IMR-90 (cell line): ENCODE measurements at regions not wholly inside any gene's neighbourhood (a gene's known extent, or its start where the extent isn't known, plus 50 kb on each side); places are given as distances from the start of the nearest gene placed in this dataset.

ENCODE experiments used
- ATAC-seq: fragments of 200-7000 bp; cut with Tn5 transposase; 2 replicates; pipeline ENCODE4 v1.9.1; 2020; ENCODE audit warnings: low read depth, mild to moderate bottlenecking, moderate library complexity
- BruUV-seq: library from RNA; stranded (reverse); fragments of 400-500 nt; replicated peaks from 2 replicates; lab custom pipeline; 2021; lab: Mats Ljungman, UMichigan
- CTCF ChIA-PET: fragments of 300-600 bp; formaldehyde crosslinking; extraction: SDS; loops from one replicate; lab custom pipeline; 2021; ENCODE audit warnings: antibody characterized with exemption; lab: Yijun Ruan, JAX
- POLR2A ChIA-PET: fragments of 300-600 bp; sonication (Branson Sonifier 250); formaldehyde crosslinking; loops from one replicate; lab custom pipeline; 2022; ENCODE audit warnings: antibody characterized with exemption; ENCODE audit not compliant: unreplicated experiment; lab: Charles Lee
- DNase-seq: peaks from one replicate; pipeline ENCODE4 v3.0.0; 2013
- H2AFZ ChIP-seq: replicated peaks from 2 replicates; pipeline ENCODE3; 2013; ENCODE audit warnings: low read length, mild to moderate bottlenecking; ENCODE audit not compliant: poor library complexity
- H2AK5ac ChIP-seq: 2 replicates; pipeline ENCODE4 v1.6.1; 2013; ENCODE audit warnings: low read depth, low read length, inconsistent platforms
- H2AK9ac ChIP-seq: replicated peaks from 2 replicates; pipeline ENCODE3; 2013; ENCODE audit warnings: mild to moderate bottlenecking, low read depth, low read length, moderate library complexity; ENCODE audit not compliant: poor library complexity
- H2BK120ac ChIP-seq: 2 replicates; pipeline ENCODE4 v1.6.1; 2013; ENCODE audit warnings: low read depth, low read length, inconsistent platforms
- H2BK15ac ChIP-seq: 3 replicates; pipeline ENCODE4 v1.6.1; 2013; ENCODE audit warnings: low read depth, low read length, inconsistent platforms
- H2BK20ac ChIP-seq: 2 replicates; pipeline ENCODE4 v1.6.1; 2013; ENCODE audit warnings: low read depth, mild to moderate bottlenecking, inconsistent platforms, low read length, moderate library complexity
- H2BK5ac ChIP-seq: 2 replicates; pipeline ENCODE4 v1.6.1; 2013; ENCODE audit warnings: mild to moderate bottlenecking, low read depth, low read length, inconsistent platforms; ENCODE audit not compliant: poor library complexity, severe bottlenecking
- H3K14ac ChIP-seq: replicated peaks from 2 replicates; pipeline ENCODE4 v1.6.1; 2013; ENCODE audit warnings: low read depth, low read length, inconsistent platforms
- H3K18ac ChIP-seq: 2 replicates; pipeline ENCODE4 v1.6.1; 2013; ENCODE audit warnings: low read depth, low read length, control low read depth
- H3K23ac ChIP-seq: 2 replicates; pipeline ENCODE4 v1.6.1; 2013; ENCODE audit warnings: low read depth, low read length, inconsistent platforms
- H3K27ac ChIP-seq: 2 replicates; pipeline ENCODE4 v1.5.1; 2013; ENCODE audit warnings: mild to moderate bottlenecking, control low read depth, low read length; ENCODE audit not compliant: insufficient read depth
- H3K27me3 ChIP-seq: 2 replicates; pipeline ENCODE4 v1.6.1; 2013; ENCODE audit warnings: low read length; ENCODE audit not compliant: control insufficient read depth, insufficient read depth
- H3K36me3 ChIP-seq: 2 replicates; pipeline ENCODE4 v1.6.1; 2013; ENCODE audit warnings: low read length, mixed read lengths; ENCODE audit not compliant: control insufficient read depth, insufficient read depth
- H3K4ac ChIP-seq: 2 replicates; pipeline ENCODE4 v1.6.1; 2013; ENCODE audit warnings: low read depth, low read length, inconsistent platforms
- H3K4me1 ChIP-seq: 2 replicates; pipeline ENCODE4 v1.6.1; 2013; ENCODE audit warnings: low read length, mixed read lengths; ENCODE audit not compliant: control insufficient read depth, insufficient read depth
- H3K4me2 ChIP-seq: 2 replicates; pipeline ENCODE4 v1.6.1; 2013; ENCODE audit warnings: low read depth, mild to moderate bottlenecking, control low read depth, low read length, moderate library complexity
- H3K4me3 ChIP-seq: 2 replicates; pipeline ENCODE4 v1.5.1; 2013; ENCODE audit warnings: low read depth, mild to moderate bottlenecking, control low read depth, low read length, moderate library complexity; ENCODE audit not compliant: insufficient read depth
- H3K56ac ChIP-seq: 2 replicates; pipeline ENCODE4 v1.6.1; 2013; ENCODE audit warnings: low read length, inconsistent platforms; ENCODE audit not compliant: insufficient read depth; ENCODE audit errors: extremely low read depth
- H3K79me1 ChIP-seq, 2 experiments: 2 replicates each; pipeline ENCODE4 v1.6.1; 2013; ENCODE audit warnings: low read length in 2 of 2, inconsistent platforms in 1 of 2, low read depth in 1 of 2
- H3K9ac ChIP-seq: 2 replicates; pipeline ENCODE4 v1.6.1; 2013; ENCODE audit warnings: low read depth, low read length, control low read depth
- H3K9me1 ChIP-seq: 2 replicates; pipeline ENCODE4 v1.6.1; 2013; ENCODE audit warnings: low read length, inconsistent platforms; ENCODE audit not compliant: insufficient read depth
- H3K9me3 ChIP-seq: 2 replicates; pipeline ENCODE4 v1.6.1; 2013; ENCODE audit warnings: low read length; ENCODE audit not compliant: control insufficient read depth, insufficient read depth
- H4K20me1 ChIP-seq: 2 replicates; pipeline ENCODE4 v1.6.1; 2013; ENCODE audit warnings: low read length, inconsistent platforms; ENCODE audit not compliant: insufficient read depth
- H4K5ac ChIP-seq: 2 replicates; pipeline ENCODE4 v1.6.1; 2013; ENCODE audit warnings: mild to moderate bottlenecking, low read depth, low read length, control low read depth
- H4K8ac ChIP-seq, 2 experiments: 2 replicates each; pipeline ENCODE4 v1.6.1; 2013; ENCODE audit warnings: low read depth in 2 of 2, low read length in 2 of 2, control low read depth in 1 of 2, inconsistent platforms in 1 of 2
- H4K91ac ChIP-seq: 2 replicates; pipeline ENCODE4 v1.6.1; 2013; ENCODE audit warnings: low read depth, low read length, inconsistent platforms; ENCODE audit not compliant: insufficient read depth
- BHLHE40 ChIP-seq: fragments of 150-350 bp; IDR thresholded peaks from 2 replicates; pipeline ENCODE4 v1.6.1; 2016; ENCODE audit warnings: mild to moderate bottlenecking, low read depth, low read length
- CEBPB ChIP-seq: IDR thresholded peaks from 2 replicates; pipeline ENCODE4 v1.6.1; 2012; ENCODE audit warnings: low read depth, low read length, improper control_type of control experiment
- CHD1 ChIP-seq: IDR thresholded peaks from 2 replicates; pipeline ENCODE4 v1.6.1; 2012; ENCODE audit warnings: low read depth, low read length, improper control_type of control experiment
- CTCF ChIP-seq: conservative IDR thresholded peaks from 2 replicates; pipeline ENCODE4 v1.5.1; 2012; ENCODE audit warnings: mild to moderate bottlenecking, low read depth, low read length, improper control_type of control experiment
- ELK1 ChIP-seq: fragments of 150-350 bp; IDR thresholded peaks from 2 replicates; pipeline ENCODE4 v1.6.1; 2016; ENCODE audit warnings: low read depth, mild to moderate bottlenecking, low read length, moderate library complexity, borderline replicate concordance
- FOS ChIP-seq: fragments of 150-350 bp; IDR thresholded peaks from 2 replicates; pipeline ENCODE4 v1.6.1; 2016; ENCODE audit warnings: low read depth, low read length
- MAFK ChIP-seq: IDR thresholded peaks from 2 replicates; pipeline ENCODE4 v1.6.1; 2012; ENCODE audit warnings: low read depth, low read length, improper control_type of control experiment
- MAZ ChIP-seq: IDR thresholded peaks from 2 replicates; pipeline ENCODE4 v1.6.1; 2012; ENCODE audit warnings: low read depth, mild to moderate bottlenecking, low read length, improper control_type of control experiment, moderate library complexity, borderline replicate concordance
- MXI1 ChIP-seq: IDR thresholded peaks from 2 replicates; pipeline ENCODE4 v1.6.1; 2012; ENCODE audit warnings: low read depth, mild to moderate bottlenecking, low read length, moderate library complexity, borderline replicate concordance
- NFE2L2 ChIP-seq: fragments of 150-350 bp; IDR thresholded peaks from 2 replicates; pipeline ENCODE4 v1.6.1; 2016; ENCODE audit warnings: low read depth, mild to moderate bottlenecking, low read length
- POLR2A ChIP-seq: IDR thresholded peaks from 2 replicates; pipeline ENCODE4 v1.6.1; 2012; ENCODE audit warnings: mild to moderate bottlenecking, low read depth, low read length
- RAD21 ChIP-seq: IDR thresholded peaks from 2 replicates; pipeline ENCODE4 v1.6.1; 2012; ENCODE audit warnings: low read length, improper control_type of control experiment
- RCOR1 ChIP-seq: IDR thresholded peaks from 2 replicates; pipeline ENCODE4 v1.6.1; 2012; ENCODE audit warnings: mild to moderate bottlenecking, low read length, improper control_type of control experiment; ENCODE audit not compliant: insufficient replicate concordance
- RFX5 ChIP-seq: IDR thresholded peaks from 2 replicates; pipeline ENCODE4 v1.8.0; 2012; ENCODE audit warnings: low read depth, mild to moderate bottlenecking, low read length, moderate library complexity
- SMC3 ChIP-seq: fragments of 150-350 bp; IDR thresholded peaks from 2 replicates; pipeline ENCODE4 v1.6.1; 2016; ENCODE audit warnings: low read depth, mild to moderate bottlenecking, antibody characterized with exemption, low read length, moderate library complexity
- USF2 ChIP-seq: fragments of 150-350 bp; IDR thresholded peaks from 2 replicates; pipeline ENCODE4 v1.6.1; 2017; ENCODE audit warnings: mild to moderate bottlenecking, antibody characterized with exemption, low read length, low read depth
- WGBS, 2 experiments: methylation state at CpG; one replicate each; pipeline versions ENCODE4 v1.1.5 to v1.1.7; 2013; ENCODE audit warnings: missing lambda C conversion rate in 2 of 2; ENCODE audit not compliant: insufficient read length in 1 of 2; ENCODE audit errors: extremely low coverage in 2 of 2; 5-methylcytosine and 5-hydroxymethylcytosine counted together
- dilution Hi-C: fragments of 300-500 bp; cut with HindIII; formaldehyde crosslinking; loops from one replicate; pipeline ENCODE4 v1.14.3; 2018; ENCODE audit warnings: low sequenced_read_pairs; ENCODE audit not compliant: unreplicated experiment
- in situ Hi-C: fragments of 300-500 bp; cut with MboI; formaldehyde crosslinking; loops from 3 replicates; pipeline ENCODE4 v1.14.3; 2019; ENCODE audit warnings: low sequenced_read_pairs, inconsistent platforms, mixed read lengths
- intact Hi-C: fragments of 100-400 bp; cut with micrococcal nuclease; formaldehyde crosslinking; loops from 2 replicates; pipeline ENCODE4 v1.10.0; 2022

DNA sequence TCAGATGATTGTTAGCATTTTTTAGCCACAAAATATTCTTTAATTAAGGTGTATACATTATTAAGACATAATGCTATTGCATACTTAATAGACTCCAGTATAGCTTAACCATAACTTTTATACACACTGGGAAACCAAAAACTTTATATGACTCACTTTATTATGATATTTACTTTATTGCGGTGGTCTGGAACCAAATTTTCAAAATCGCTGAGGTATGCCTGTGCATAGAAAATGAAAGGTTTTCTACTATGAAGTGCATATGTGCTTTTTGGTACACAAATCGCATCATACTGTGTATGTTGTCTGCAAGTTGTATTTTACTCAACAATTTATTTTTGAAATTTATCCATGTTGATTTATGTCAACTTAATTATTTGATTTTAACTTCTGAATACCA, 875.1 kb downstream of the SLC4A3 start:
- intact Hi-C loops (no loop called here), in situ Hi-C loops (no loop called here), dilution Hi-C loops (no loop called here)
- peaks cover 17% of the 10 kb centered on the region for H3K4me1 ChIP-seq
- no peak overlapping the region for H4K5ac ChIP-seq
- no peak overlapping the region for H2AFZ ChIP-seq
- H3K36me3 ChIP-seq = no peaks in the 10 kb centered on the region
- BruUV-seq = no TSS peak
- CTCF ChIA-PET = no interaction called here
- H3K27ac ChIP-seq = no peak overlapping the region
- no peak overlapping the region for H3K4me3 ChIP-seq
- H2BK15ac ChIP-seq = no peak overlapping the region
- H4K8ac ChIP-seq = no peak overlapping the region
- H3K14ac ChIP-seq = no peak overlapping the region
- H2BK20ac ChIP-seq = no peak overlapping the region
- H3K9me3 ChIP-seq = peaks cover 3% of the 10 kb centered on the region; the same call in 1 of the 2 replicates
- H2BK120ac ChIP-seq = no peak overlapping the region
- H3K9ac ChIP-seq = no peak overlapping the region
- H3K23ac ChIP-seq = no peak overlapping the region
- H2BK5ac ChIP-seq = no peak overlapping the region
- POLR2A ChIA-PET = no interaction called here
- H2AK9ac ChIP-seq = no peak overlapping the region
- H3K4ac ChIP-seq = no peak overlapping the region
- DNase-seq (no peak), ATAC-seq (no peak)
- H3K9me1 ChIP-seq = peaks cover 7% of the 10 kb centered on the region
- H2AK5ac ChIP-seq = no peak overlapping the region
- H3K4me2 ChIP-seq = no peak overlapping the region
- H4K20me1 ChIP-seq = no peaks in the 10 kb centered on the region
- no peak overlapping the region for H4K91ac ChIP-seq
- no peaks in the 10 kb centered on the region for H3K27me3 ChIP-seq
- no CpG with 5 or more reads among the region's 3 CpGs for WGBS, 2 experiments
- TF ChIP-seq SMC3 (no peak), POLR2A (no peak), USF2 (no peak), CEBPB (no peak), MAZ (no peak), CHD1 (no peak), ELK1 (no peak), RCOR1 (no peak), MXI1 (no peak), NFE2L2 (no peak), RAD21 (no peak), MAFK (no peak), FOS (no peak), CTCF (no peak), BHLHE40 (no peak), RFX5 (no peak)
- no peak overlapping the region for H3K56ac ChIP-seq
- H3K79me1 ChIP-seq = peaks cover 0 to 4% of the 10 kb centered on the region in 2 experiments; a peak in 1 of 4 replicates
- no peak overlapping the region for H3K18ac ChIP-seq
